ENCODE measurements at regions not wholly inside any gene's neighbourhood (a gene's known extent, or its start where the extent isn't known, plus 50 kb on each side); places are given as distances from the start of the nearest gene placed in this dataset.

- TF ChIP-seq POLR2A (IDR thresholded peaks at IDR 0.05) (no peak), CTCF (IDR thresholded peaks at IDR 0.05) (no peak)
These were observed 69.1 kb downstream of the FOXA2 start for GRCh38 chr20:22515264-22515663.

Data from testis (tissue), 2 donors.